ENCODE measurements at regions not wholly inside any gene's neighbourhood (a gene's known extent, or its start where the extent isn't known, plus 50 kb on each side); places are given as distances from the start of the nearest gene placed in this dataset.

DNA sequence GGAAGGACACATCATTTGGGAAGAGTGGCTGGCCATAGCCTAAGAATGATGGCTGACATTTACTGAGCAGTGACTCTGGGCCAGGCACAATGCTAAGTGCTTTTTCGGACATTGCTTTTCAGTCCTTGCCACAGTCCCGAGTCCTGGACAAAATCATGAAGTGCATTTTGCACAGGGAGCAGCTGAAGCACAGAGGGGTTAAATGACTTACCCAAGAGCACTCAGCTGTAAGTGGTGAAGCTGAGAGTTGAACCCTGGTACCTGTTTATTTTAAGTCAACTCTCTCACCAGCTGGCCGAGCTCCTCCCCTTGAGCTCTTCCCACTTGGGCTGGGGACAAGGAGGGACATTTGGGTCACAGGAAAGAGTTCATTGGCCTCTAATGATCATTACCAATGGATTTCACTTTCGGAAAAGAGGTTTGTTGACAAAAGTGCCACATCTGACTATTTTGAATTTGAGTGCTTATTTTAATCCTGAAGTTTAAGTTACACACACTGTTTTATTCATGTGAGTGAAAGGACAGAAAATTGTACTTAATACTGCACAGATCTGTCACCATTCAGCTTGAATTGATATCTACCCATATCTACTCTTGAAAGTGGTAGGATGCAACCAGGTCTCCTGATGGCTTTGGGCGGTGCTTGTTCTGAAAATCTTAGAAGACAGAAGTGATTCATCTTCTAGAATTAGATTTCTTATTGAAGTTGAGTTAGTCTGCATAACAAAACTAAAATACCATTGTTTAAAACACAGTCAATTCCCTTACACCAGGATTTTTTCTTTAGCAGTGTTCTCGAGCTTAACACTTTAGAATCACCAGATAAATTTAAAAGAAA is 368.7 kb upstream of the PROK2 start (continued):
- TF ChIP-seq USF2 (IDR thresholded peaks at IDR 0.05; ENCODE audit: low read depth, low read length) (no peak), MXI1 (IDR thresholded peaks at IDR 0.05; ENCODE audit: borderline replicate concordance, low read depth, low read length) (no peak), CHD1 (IDR thresholded peaks at IDR 0.05; ENCODE audit: low read depth, low read length) (no peak)
- TF ChIP-seq, protein P1, sequence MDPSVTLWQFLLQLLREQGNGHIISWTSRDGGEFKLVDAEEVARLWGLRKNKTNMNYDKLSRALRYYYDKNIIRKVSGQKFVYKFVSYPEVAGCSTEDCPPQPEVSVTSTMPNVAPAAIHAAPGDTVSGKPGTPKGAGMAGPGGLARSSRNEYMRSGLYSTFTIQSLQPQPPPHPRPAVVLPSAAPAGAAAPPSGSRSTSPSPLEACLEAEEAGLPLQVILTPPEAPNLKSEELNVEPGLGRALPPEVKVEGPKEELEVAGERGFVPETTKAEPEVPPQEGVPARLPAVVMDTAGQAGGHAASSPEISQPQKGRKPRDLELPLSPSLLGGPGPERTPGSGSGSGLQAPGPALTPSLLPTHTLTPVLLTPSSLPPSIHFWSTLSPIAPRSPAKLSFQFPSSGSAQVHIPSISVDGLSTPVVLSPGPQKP (IDR thresholded peaks at IDR 0.05; ENCODE audit: borderline replicate concordance, low read depth, low read length), result no peak

Data from IMR-90 (cell line).